Activated CD8-positive, alpha-beta T cell treated with anti-CD3 and anti-CD28 coated beads for 36 hours (primary cell): ENCODE measurements at regions not wholly inside any gene's neighbourhood (a gene's known extent, or its start where the extent isn't known, plus 50 kb on each side); places are given as distances from the start of the nearest gene placed in this dataset.

Source experiments
- ATAC-seq: fragments of 200-7000 bp; cut with Tn5 transposase; one replicate; pipeline ENCODE4 v1.10.0; 2021; ENCODE audit warnings: mild to moderate bottlenecking, moderate library complexity
- CTCF ChIA-PET: fragments of 350-600 bp; sonication (Branson Sonifier 250); formaldehyde crosslinking; loops from one replicate; lab custom pipeline; 2021; ENCODE audit warnings: antibody characterized with exemption; lab: Charles Lee
- POLR2A ChIA-PET: fragments of 350-600 bp; sonication (Branson Sonifier 250); formaldehyde crosslinking; loops from one replicate; lab custom pipeline; 2021; ENCODE audit warnings: antibody characterized with exemption; lab: Charles Lee
- DNase-seq: peaks from one replicate; pipeline ENCODE4 v3.0.0-alpha.2; 2020
- H3K27ac Mint-ChIP-seq: one replicate; pipeline ENCODE4 v1.8.0; 2021; ENCODE audit warnings: mild to moderate bottlenecking, mixed read lengths
- H3K27me3 Mint-ChIP-seq: one replicate; pipeline ENCODE4 v1.8.0; 2021; ENCODE audit warnings: mixed read lengths
- H3K36me3 Mint-ChIP-seq: one replicate; pipeline ENCODE4 v1.8.0; 2021; ENCODE audit warnings: low read depth, mixed read lengths
- H3K4me1 Mint-ChIP-seq: one replicate; pipeline ENCODE4 v1.8.0; 2021; ENCODE audit warnings: low read depth, mixed read lengths
- H3K4me3 Mint-ChIP-seq: one replicate; pipeline ENCODE4 v1.8.0; 2021; ENCODE audit warnings: mild to moderate bottlenecking, moderate library complexity, mixed read lengths
- H3K9me3 Mint-ChIP-seq: one replicate; pipeline ENCODE4 v1.8.0; 2021; ENCODE audit warnings: mixed read lengths
- CTCF ChIP-seq: fragments of 200-600 bp; IDR thresholded peaks from one replicate; pipeline ENCODE4 v1.8.0; 2022; ENCODE audit warnings: antibody characterized with exemption, mild to moderate bottlenecking
- intact Hi-C: fragments of 100-400 bp; cut with micrococcal nuclease; formaldehyde crosslinking; loops from one replicate; pipeline ENCODE4 v1.10.0; 2022

GRCh38 chr1:14495381-14495780 lies 103.1 kb upstream of the KAZN start:
- Mint-ChIP-seq H3K9me3 (no peaks in the 10 kb centered on the region), H3K4me1 (no peaks in the 10 kb centered on the region), H3K4me3 (no peak overlapping the region), H3K27me3 (peaks cover 11% of the 10 kb centered on the region), H3K27ac (no peak overlapping the region), H3K36me3 (no peaks in the 10 kb centered on the region)
- ATAC-seq, result no peak
- CTCF ChIA-PET, result no interaction called here
- intact Hi-C loops, result no loop called here
- POLR2A ChIA-PET, result no interaction called here
- no peak for TF ChIP-seq CTCF
- DNase-seq, result no peak

- Mint-ChIP-seq H3K27me3 (peaks cover 11% of the 10 kb centered on the region), H3K4me3 (no peak overlapping the region), H3K27ac (no peak overlapping the region), H3K9me3 (no peaks in the 10 kb centered on the region), H3K4me1 (no peaks in the 10 kb centered on the region), H3K36me3 (no peaks in the 10 kb centered on the region)
- ATAC-seq (no peak), DNase-seq (no peak)
- POLR2A ChIA-PET, result no interaction called here
- CTCF ChIA-PET, result no interaction called here
- TF ChIP-seq CTCF, result no peak
- intact Hi-C loops, result no loop called here
Observed at GRCh38 chr1:14495996-14496395, 102.5 kb upstream of the KAZN start.

- Mint-ChIP-seq H3K27me3 (peaks cover 14% of the 10 kb centered on the region), H3K4me3 (no peak overlapping the region), H3K4me1 (no peaks in the 10 kb centered on the region), H3K27ac (no peak overlapping the region), H3K36me3 (no peaks in the 10 kb centered on the region), H3K9me3 (no peaks in the 10 kb centered on the region)
- intact Hi-C loops, result no loop called here
- ATAC-seq, result no peak
- ChIA-PET POLR2A (no interaction called here), CTCF (no interaction called here)
- DNase-seq, result no peak
- TF ChIP-seq CTCF, result no peak
Observed at GRCh38 chr1:14498839-14499238, 99.6 kb upstream of the KAZN start.

- Mint-ChIP-seq H3K4me3 (no peak overlapping the region), H3K9me3 (no peaks in the 10 kb centered on the region), H3K27ac (no peak overlapping the region), H3K4me1 (no peaks in the 10 kb centered on the region), H3K27me3 (peaks cover 13% of the 10 kb centered on the region), H3K36me3 (no peaks in the 10 kb centered on the region)
- intact Hi-C loops, result no loop called here
- TF ChIP-seq CTCF, result no peak
- ATAC-seq (no peak), DNase-seq (no peak)
- ChIA-PET POLR2A (no interaction called here), CTCF (no interaction called here)
Observed at GRCh38 chr1:14499312-14500040, 99.0 kb upstream of the KAZN start.

- no peaks in the 10 kb centered on the region for H3K36me3 Mint-ChIP-seq
- no peak overlapping the region for H3K27ac Mint-ChIP-seq
- CTCF ChIA-PET, result no interaction called here
- H3K9me3 Mint-ChIP-seq, result no peaks in the 10 kb centered on the region
- TF ChIP-seq CTCF, result no peak
- intact Hi-C loops, result no loop called here
- H3K4me1 Mint-ChIP-seq, result no peaks in the 10 kb centered on the region
- POLR2A ChIA-PET, result no interaction called here
- no peak for DNase-seq
- H3K27me3 Mint-ChIP-seq, result peaks cover 9% of the 10 kb centered on the region
- no peak for ATAC-seq
- no peak overlapping the region for H3K4me3 Mint-ChIP-seq
Observed at GRCh38 chr1:14500041-14500440, 98.4 kb upstream of the KAZN start.
